HepG2 (cell line): ENCODE measurements at regions not wholly inside any gene's neighbourhood (a gene's known extent, or its start where the extent isn't known, plus 50 kb on each side); places are given as distances from the start of the nearest gene placed in this dataset.

Source experiments
- ARID5B ChIP-seq: IDR thresholded peaks from 2 replicates; pipeline ENCODE4 v1.4.0; 2020; ENCODE audit warnings: mild to moderate bottlenecking, missing genetic modification reagents
- CCDC6 ChIP-seq: sonication (generic); formaldehyde crosslinking; IDR thresholded peaks from 2 replicates; pipeline ENCODE4 v1.8.1; 2022; ENCODE audit warnings: mild to moderate bottlenecking, missing genetic modification reagents, moderate library complexity
- ELF3 ChIP-seq: IDR thresholded peaks from 2 replicates; pipeline ENCODE4 v1.6.1; 2016; ENCODE audit warnings: missing genetic modification reagents, missing compliant biosample characterization
- FOXA1 ChIP-seq, 2 experiments: fragments of 450-650 bp in 1 of 2; sonication (generic) in 1 of 2; formaldehyde crosslinking in 1 of 2; IDR thresholded peaks; 2 replicates each; pipeline versions ENCODE4 v1.4.0 to v1.6.1; 2016 to 2020; ENCODE audit warnings: missing genetic modification reagents in 1 of 2
- FOXK2 ChIP-seq: fragments of 450-650 bp; IDR thresholded peaks from 2 replicates; pipeline ENCODE4 v1.6.1; 2016
- HIVEP1 ChIP-seq: sonication (generic); formaldehyde crosslinking; IDR thresholded peaks from 2 replicates; pipeline ENCODE4 v1.4.0; 2020; ENCODE audit warnings: mild to moderate bottlenecking, missing genetic modification reagents
- HMG20B ChIP-seq: conservative IDR thresholded peaks from 2 replicates; pipeline ENCODE4 v1.6.1; 2016; ENCODE audit warnings: missing genetic modification reagents, missing compliant biosample characterization
- HNF1B ChIP-seq: sonication (generic); formaldehyde crosslinking; IDR thresholded peaks from 2 replicates; pipeline ENCODE4 v1.5.1; 2020; ENCODE audit warnings: mild to moderate bottlenecking, moderate library complexity, missing genetic modification reagents
- JUNB ChIP-seq: sonication (generic); formaldehyde crosslinking; IDR thresholded peaks from 2 replicates; pipeline ENCODE4 v1.8.0; 2022; ENCODE audit warnings: missing genetic modification reagents, mild to moderate bottlenecking, borderline replicate concordance
- KAT8 ChIP-seq: IDR thresholded peaks from 2 replicates; pipeline ENCODE4 v1.6.1; 2016; ENCODE audit warnings: missing genetic modification reagents, missing compliant biosample characterization
- MEIS2 ChIP-seq: sonication (generic); formaldehyde crosslinking; IDR thresholded peaks from 2 replicates; pipeline ENCODE4 v1.9.0; 2021; ENCODE audit warnings: mild to moderate bottlenecking, missing genetic modification reagents
- MLLT10 ChIP-seq: sonication (generic); formaldehyde crosslinking; IDR thresholded peaks from 2 replicates; pipeline ENCODE4 v1.4.0; 2020; ENCODE audit warnings: missing genetic modification reagents
- NCOR1 ChIP-seq: fragments of 200-600 bp; sonication (generic); IDR thresholded peaks from 2 replicates; pipeline ENCODE4 v1.7.0; 2017; ENCODE audit warnings: antibody characterized with exemption, low read length, borderline replicate concordance
- NFIC ChIP-seq: IDR thresholded peaks from 2 replicates; pipeline ENCODE4 v1.6.1; 2012; ENCODE audit warnings: mild to moderate bottlenecking, low read length, inconsistent platforms
- POLR2AphosphoS5 ChIP-seq: IDR thresholded peaks from 2 replicates; pipeline ENCODE4 v1.6.1; 2012; ENCODE audit warnings: low read depth, low read length
- SAP130 ChIP-seq: IDR thresholded peaks from 2 replicates; pipeline ENCODE4 v1.6.1; 2016; ENCODE audit warnings: low read depth
- SIX4 ChIP-seq: sonication (generic); formaldehyde crosslinking; IDR thresholded peaks from 2 replicates; pipeline ENCODE4 v1.4.0; 2020; ENCODE audit warnings: missing genetic modification reagents
- SKI ChIP-seq: fragments of 450-650 bp; IDR thresholded peaks from one replicate; pipeline ENCODE4 v1.6.1; 2018; ENCODE audit warnings: mild to moderate bottlenecking; ENCODE audit not compliant: partially characterized antibody
- TAF1 ChIP-seq: sonication (generic); formaldehyde crosslinking; IDR thresholded peaks from 2 replicates; pipeline ENCODE4 v1.4.0; 2020; ENCODE audit warnings: missing genetic modification reagents
- ZBTB2 ChIP-seq: sonication (generic); formaldehyde crosslinking; IDR thresholded peaks from 2 replicates; pipeline ENCODE4 v1.8.0; 2022; ENCODE audit warnings: low read depth, missing genetic modification reagents
- ZGPAT ChIP-seq: IDR thresholded peaks from 2 replicates; pipeline ENCODE4 v1.6.1; 2016; ENCODE audit warnings: mild to moderate bottlenecking
- ZKSCAN8 ChIP-seq: IDR thresholded peaks from 2 replicates; pipeline ENCODE4 v1.6.1; 2016; ENCODE audit warnings: borderline replicate concordance, missing genetic modification reagents, missing compliant biosample characterization
- ZNF124 ChIP-seq: sonication (generic); formaldehyde crosslinking; IDR thresholded peaks from 2 replicates; pipeline ENCODE4 v1.4.0; 2020; ENCODE audit warnings: missing genetic modification reagents
- ZNF430 ChIP-seq: sonication (generic); formaldehyde crosslinking; IDR thresholded peaks from 2 replicates; pipeline ENCODE4 v1.9.0; 2021; ENCODE audit warnings: mild to moderate bottlenecking, missing genetic modification reagents

- TF ChIP-seq ARID5B (CRISPR knock-in tag) (peak; percentile 92), ZGPAT (CRISPR knock-in tag) (0 out of 2 replicates have a peak, but pooled peaks have one; percentile 26), ZBTB2 (no peak), HMG20B (CRISPR knock-in tag) (peak; percentile 55; the same call in 1 of the 2 replicates), SIX4 (CRISPR knock-in tag) (peak; percentile 38; the same call in 1 of the 2 replicates), KAT8 (CRISPR knock-in tag) (peak; percentile 45; the same call in 1 of the 2 replicates), SAP130 (CRISPR knock-in tag) (peak; percentile 75), FOXA1 (IDR thresholded peaks at IDR 0.05) (peak; percentile 91), FOXA1 (CRISPR knock-in tag; IDR thresholded peaks at IDR 0.05) (peak; percentile 90), FOXK2 (peak; percentile 89), ELF3 (peak; percentile 65), HNF1B (peak; percentile 48; the same call in 1 of the 2 replicates), MEIS2 (CRISPR knock-in tag) (0 out of 2 replicates have a peak, but pooled peaks have one; percentile 11), CCDC6 (CRISPR knock-in tag) (peak; percentile 63; the same call in 1 of the 2 replicates), JUNB (CRISPR knock-in tag) (peak; percentile 77; the same call in 1 of the 2 replicates), HIVEP1 (CRISPR knock-in tag) (0 out of 2 replicates have a peak, but pooled peaks have one; percentile 35), ZNF124 (CRISPR knock-in tag) (peak; percentile 29; the same call in 1 of the 2 replicates), ZKSCAN8 (CRISPR knock-in tag) (peak; percentile 60; the same call in 1 of the 2 replicates), MLLT10 (no peak), POLR2AphosphoS5 (no peak), ZNF430 (CRISPR knock-in tag) (no peak), NFIC (peak; percentile 78), SKI (peak; percentile 97), NCOR1 (peak; percentile 84; the same call in 1 of the 2 replicates), TAF1 (peak; percentile 38; the same call in 1 of the 2 replicates)
Measured at GRCh38 chr13:40503966-40504591, 162.4 kb downstream of the FOXO1 start (continued).
